Tibial artery (tissue), 4 donors: ENCODE measurements at regions not wholly inside any gene's neighbourhood (a gene's known extent, or its start where the extent isn't known, plus 50 kb on each side); places are given as distances from the start of the nearest gene placed in this dataset.
A peak's percentile ranks its signal among the peaks of the same experiment; 100 is the strongest.
"Not testable (repeated sequence)": the region's sequence is repeated elsewhere in the genome, so short reads cannot be mapped to it uniquely, and the experiment has no call there.

ENCODE experiments used
- DNase-seq, 2 donors: peaks; one replicate each; pipeline ENCODE4 v3.0.0-alpha.2; 2019
- H3K27ac ChIP-seq, 2 donors: fragments of 200-600 bp; sonication (generic) in 1 of 2; 1 replicate in 1 of 2; 2 replicates in 1 of 2; pipeline ENCODE4 v1.5.1; 2018 to 2019; ENCODE audit warnings: mild to moderate bottlenecking in 1 of 2
- H3K27me3 ChIP-seq, 2 donors: fragments of 200-600 bp; sonication (generic) in 1 of 2; one replicate each; pipeline versions ENCODE4 v1.5.1 to v1.6.0; 2016 to 2019
- H3K36me3 ChIP-seq, 3 donors: fragments of 200-600 bp; sonication (generic) in 2 of 3; one replicate each; pipeline ENCODE4 v1.5.1; 2016 to 2019; ENCODE audit warnings: mild to moderate bottlenecking in 2 of 3
- H3K4me1 ChIP-seq, 4 donors: fragments of 200-600 bp; sonication (generic) in 2 of 4; 1 replicate in 3 of 4; 2 replicates in 1 of 4; pipeline ENCODE4 v1.5.1; 2016 to 2019
- H3K4me3 ChIP-seq, 2 donors: fragments of 200-600 bp; sonication (generic) in 1 of 2; 1 replicate in 1 of 2; 2 replicates in 1 of 2; pipeline ENCODE4 v1.5.1; 2018 to 2019; ENCODE audit warnings: mild to moderate bottlenecking in 2 of 2
- H3K9me3 ChIP-seq, 3 donors: fragments of 200-600 bp; sonication (generic) in 1 of 3; one replicate each; pipeline ENCODE4 v1.5.1; 2016 to 2019
- intact Hi-C: fragments of 100-400 bp; cut with DNase I; formaldehyde crosslinking; loops from one replicate; pipeline ENCODE4 v1.15.0; 2023; ENCODE audit warnings: low total_unique reads
- TF ChIP-seq, protein P1 (sequence below), 2 experiments: fragments of 200-600 bp in 1 of 2; fragments of 450-650 bp in 1 of 2; IDR thresholded peaks; one replicate each; pipeline ENCODE4 v1.5.1; 2017 to 2019; ENCODE audit warnings: antibody characterized with exemption in 2 of 2, mild to moderate bottlenecking in 1 of 2, moderate library complexity in 1 of 2

DNA sequence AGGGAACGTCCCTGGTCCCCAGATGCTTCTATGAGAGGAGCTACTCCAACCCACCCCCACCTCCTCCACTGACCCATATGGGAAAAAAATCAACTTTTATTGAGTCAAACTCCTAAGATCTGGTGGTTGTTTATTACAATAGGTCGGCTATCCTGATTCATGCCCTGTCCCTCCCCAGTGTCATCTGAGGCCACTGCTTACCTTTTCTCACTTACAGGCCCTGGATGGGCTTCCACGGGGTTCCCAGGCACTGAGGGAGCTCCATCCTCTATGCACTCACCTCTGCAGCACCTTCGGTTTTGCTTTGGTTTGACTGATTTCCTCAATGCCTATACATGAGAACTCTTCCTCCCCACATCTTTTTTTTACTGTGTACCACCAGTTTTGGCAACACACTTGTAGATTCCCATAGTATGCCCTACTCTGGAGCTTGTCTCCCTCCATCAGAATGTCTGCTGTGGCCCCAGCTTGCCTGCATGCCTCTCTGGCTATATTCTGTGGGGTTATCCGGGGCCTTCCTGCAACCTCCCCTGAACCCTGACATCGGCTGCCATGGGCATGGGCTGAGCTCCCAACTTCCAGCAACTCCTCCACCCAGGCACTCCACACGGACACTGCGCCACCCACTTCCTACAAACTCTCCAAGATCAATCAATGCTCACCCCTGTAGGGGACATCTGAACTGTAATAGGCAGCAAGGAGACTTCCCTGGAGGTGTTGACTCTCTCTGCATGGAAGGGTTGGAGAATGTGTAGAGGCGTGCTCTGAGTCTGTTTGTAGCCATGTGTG, 236.1 kb downstream of the VAPA start:
- H3K9me3 ChIP-seq = no peaks in the 10 kb centered on the region
- peaks cover 0 to 6% (median 1%) of the 10 kb centered on the region in 4 donors for H3K4me1 ChIP-seq
- no peaks in the 10 kb centered on the region for H3K36me3 ChIP-seq
- H3K27me3 ChIP-seq = no peaks in the 10 kb centered on the region
- no peak overlapping the region for H3K27ac ChIP-seq
- intact Hi-C loops = no loop called here
- TF ChIP-seq, protein P1, sequence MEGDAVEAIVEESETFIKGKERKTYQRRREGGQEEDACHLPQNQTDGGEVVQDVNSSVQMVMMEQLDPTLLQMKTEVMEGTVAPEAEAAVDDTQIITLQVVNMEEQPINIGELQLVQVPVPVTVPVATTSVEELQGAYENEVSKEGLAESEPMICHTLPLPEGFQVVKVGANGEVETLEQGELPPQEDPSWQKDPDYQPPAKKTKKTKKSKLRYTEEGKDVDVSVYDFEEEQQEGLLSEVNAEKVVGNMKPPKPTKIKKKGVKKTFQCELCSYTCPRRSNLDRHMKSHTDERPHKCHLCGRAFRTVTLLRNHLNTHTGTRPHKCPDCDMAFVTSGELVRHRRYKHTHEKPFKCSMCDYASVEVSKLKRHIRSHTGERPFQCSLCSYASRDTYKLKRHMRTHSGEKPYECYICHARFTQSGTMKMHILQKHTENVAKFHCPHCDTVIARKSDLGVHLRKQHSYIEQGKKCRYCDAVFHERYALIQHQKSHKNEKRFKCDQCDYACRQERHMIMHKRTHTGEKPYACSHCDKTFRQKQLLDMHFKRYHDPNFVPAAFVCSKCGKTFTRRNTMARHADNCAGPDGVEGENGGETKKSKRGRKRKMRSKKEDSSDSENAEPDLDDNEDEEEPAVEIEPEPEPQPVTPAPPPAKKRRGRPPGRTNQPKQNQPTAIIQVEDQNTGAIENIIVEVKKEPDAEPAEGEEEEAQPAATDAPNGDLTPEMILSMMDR (IDR thresholded peaks at IDR 0.05) = no peak
- peak in 1 of 2 donors; percentile 33 for DNase-seq
- H3K4me3 ChIP-seq = no peak overlapping the region

DNA sequence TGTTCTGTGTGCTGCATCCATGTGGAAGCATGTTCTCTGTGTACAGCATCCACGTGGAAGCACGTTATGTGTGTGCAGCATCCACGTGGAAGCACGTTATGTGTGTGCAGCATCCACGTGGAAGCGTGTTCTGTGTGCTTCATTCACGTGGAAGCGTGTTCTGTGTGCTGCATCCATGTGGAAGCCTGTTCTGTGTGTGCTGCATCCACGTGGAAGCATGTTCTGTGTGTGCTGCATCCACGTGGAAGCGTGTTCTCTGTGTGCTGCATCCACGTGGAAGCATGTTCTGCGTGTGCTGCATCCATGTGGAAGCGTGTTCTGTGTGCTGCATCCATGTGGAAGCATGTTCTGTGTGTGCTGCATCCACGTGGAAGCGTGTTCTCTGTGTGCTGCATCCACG, 236.8 kb downstream of the VAPA start:
- H3K9me3 ChIP-seq, H3K36me3 ChIP-seq, H3K4me3 ChIP-seq, H3K4me1 ChIP-seq, H3K27ac ChIP-seq, intact Hi-C loops, DNase-seq, H3K27me3 ChIP-seq: not testable (repeated sequence)

DNA sequence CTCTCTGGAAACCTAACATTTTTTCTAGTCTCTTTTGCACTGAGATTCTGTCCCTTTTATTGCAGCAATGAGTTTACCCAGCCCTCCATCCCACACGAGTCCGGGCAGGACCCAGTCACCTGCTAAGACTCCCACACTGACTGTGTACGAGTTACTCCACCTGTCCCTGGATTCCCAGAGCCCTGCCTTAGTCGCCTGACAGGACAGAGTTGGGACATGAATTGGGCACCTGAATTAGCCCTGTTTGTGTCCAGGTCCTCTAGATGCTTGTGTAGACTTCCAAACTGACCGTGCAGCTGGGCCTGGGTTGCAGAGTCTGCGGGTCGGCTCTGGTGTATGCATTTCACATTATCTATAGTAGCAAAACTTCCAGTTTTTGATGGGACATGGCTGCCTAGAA, 238.7 kb downstream of the VAPA start:
- no peaks in the 10 kb centered on the region for H3K36me3 ChIP-seq
- TF ChIP-seq, protein P1 (IDR thresholded peaks at IDR 0.05) = no peak
- intact Hi-C loops = no loop called here

DNA sequence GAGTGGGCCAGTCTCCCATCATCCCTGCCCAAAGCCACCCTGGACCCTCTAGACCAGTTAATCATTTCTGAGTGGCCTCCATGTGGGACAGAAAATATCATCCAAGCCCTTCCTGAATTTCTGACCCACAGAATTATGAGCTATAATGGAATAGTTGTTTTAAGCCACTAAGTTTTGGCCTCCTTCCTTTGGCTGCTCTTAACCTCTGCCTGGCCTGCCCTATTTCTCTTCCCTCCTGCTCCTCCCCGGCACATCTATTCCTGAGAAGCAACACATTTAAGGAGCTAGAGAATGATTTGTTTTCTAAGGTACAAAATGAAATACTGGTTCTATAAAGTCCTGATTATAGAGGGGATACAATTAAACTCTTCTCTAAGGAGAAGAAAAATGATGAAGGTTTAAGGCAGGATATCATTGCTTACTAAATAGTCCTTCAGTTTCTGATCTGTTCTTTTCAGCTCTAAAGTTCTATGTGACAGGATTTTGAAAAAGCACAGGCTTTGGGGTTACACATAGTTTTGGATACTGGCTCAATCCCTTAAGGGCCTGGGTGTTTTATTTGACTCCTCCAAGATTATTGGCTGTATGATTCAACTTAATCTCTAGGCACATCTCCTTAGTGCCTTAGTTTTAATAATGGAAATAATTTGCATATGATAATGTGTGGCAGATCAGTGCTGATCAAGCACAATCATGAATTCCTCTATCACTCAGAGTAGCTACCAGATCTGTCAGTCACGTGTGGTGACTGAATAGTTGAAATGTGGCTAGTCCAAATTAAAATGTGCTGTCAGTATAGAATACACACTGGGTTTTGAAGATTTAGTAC, 240.3 kb downstream of the VAPA start:
- TF ChIP-seq, protein P1 (IDR thresholded peaks at IDR 0.05) = no peak
- H3K4me1 ChIP-seq = peaks cover 0 to 6% (median 1%) of the 10 kb centered on the region in 4 donors
- H3K9me3 ChIP-seq = no peaks in the 10 kb centered on the region
- DNase-seq = no peak
- intact Hi-C loops = no loop called here
- no peaks in the 10 kb centered on the region for H3K27me3 ChIP-seq
- H3K27ac ChIP-seq = no peak overlapping the region
- no peaks in the 10 kb centered on the region for H3K36me3 ChIP-seq
- no peak overlapping the region for H3K4me3 ChIP-seq

More for the DNA sequence above, 238.7 kb downstream of the VAPA start:
- Histone ChIP-seq H3K27ac (no peak overlapping the region), H3K9me3 (no peaks in the 10 kb centered on the region), H3K27me3 (no peaks in the 10 kb centered on the region), H3K4me1 (peaks cover 0 to 6% (median 1%) of the 10 kb centered on the region in 4 donors), H3K4me3 (no peak overlapping the region)
- no peak for DNase-seq

DNA sequence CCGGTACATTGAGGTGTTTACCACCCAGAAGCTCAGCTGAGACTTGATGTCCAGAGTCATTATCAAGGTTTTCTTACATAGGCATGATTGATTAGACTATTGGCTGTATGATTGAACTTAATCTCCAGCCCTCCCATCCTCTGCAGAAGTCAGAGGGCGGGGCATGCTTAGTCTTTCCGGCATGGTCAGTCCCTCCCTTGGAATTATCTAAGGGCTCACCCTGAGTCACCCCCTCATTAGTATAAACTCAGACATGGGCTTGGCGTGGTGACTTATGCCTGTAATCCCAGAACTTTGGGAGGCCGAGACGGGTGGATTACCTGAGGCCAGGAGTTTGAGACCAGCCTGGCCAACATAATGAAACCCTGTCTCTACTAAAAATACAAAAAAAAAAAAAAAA, 243.9 kb downstream of the VAPA start:
- TF ChIP-seq, protein P1 (IDR thresholded peaks at IDR 0.05) = no peak
- Histone ChIP-seq H3K4me3 (no peak overlapping the region), H3K4me1 (peaks cover 0 to 6% (median 1%) of the 10 kb centered on the region in 4 donors), H3K27me3 (no peaks in the 10 kb centered on the region), H3K27ac (no peak overlapping the region), H3K9me3 (no peaks in the 10 kb centered on the region), H3K36me3 (no peaks in the 10 kb centered on the region)
- no peak for DNase-seq
- intact Hi-C loops = no loop called here

DNA sequence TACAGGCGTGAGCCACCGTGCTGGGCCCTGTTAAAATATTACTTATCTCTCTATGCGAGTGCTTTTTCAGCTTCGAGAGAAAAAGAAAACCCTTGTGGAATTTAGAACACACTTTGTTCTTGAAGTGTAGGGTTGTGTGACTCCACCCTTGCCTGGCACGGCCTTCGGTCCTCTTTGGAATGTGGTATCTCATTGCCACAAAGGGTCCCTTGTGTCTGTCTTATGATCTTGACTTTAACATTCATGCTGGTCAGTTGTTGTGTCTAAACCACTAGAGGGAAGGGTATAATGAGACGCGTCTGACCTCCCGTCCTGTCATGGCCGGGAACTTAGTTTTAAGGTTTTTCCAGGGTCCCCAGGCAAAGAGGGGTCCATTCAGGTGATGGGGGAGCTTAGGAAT, 246.4 kb downstream of the VAPA start:
- TF ChIP-seq, protein P1 (IDR thresholded peaks at IDR 0.05) = no peak
- Histone ChIP-seq H3K4me3 (no peak overlapping the region), H3K27ac (no peak overlapping the region), H3K9me3 (no peaks in the 10 kb centered on the region), H3K27me3 (no peaks in the 10 kb centered on the region), H3K36me3 (no peaks in the 10 kb centered on the region), H3K4me1 (no peaks in the 10 kb centered on the region)
- intact Hi-C loops = no loop called here
- no peak for DNase-seq
